ENCODE measurements at regions not wholly inside any gene's neighbourhood (a gene's known extent, or its start where the extent isn't known, plus 50 kb on each side); places are given as distances from the start of the nearest gene placed in this dataset.
"Not testable (repeated sequence)": the region's sequence is repeated elsewhere in the genome, so short reads cannot be mapped to it uniquely, and the experiment has no call there.

DNA sequence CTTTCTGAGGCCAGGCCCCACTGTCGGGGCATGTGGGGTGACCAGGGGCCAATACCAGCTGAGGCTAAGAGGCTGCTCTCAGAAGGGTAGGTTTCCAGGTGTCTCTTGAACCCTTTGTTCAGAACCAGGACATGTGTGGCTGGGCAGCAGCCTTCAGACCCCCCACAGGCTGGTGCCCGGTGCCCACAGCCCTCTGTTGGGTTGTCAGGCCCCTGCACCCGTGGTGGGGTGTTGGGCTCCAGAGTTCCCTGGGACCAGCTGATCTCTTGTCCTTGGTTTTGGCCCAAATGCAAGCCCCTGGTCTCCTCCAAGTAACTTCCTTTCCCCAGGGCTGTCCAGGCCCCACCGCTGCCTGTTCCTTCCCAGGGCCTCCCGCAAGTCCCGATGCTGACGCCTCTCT lies 226.0 kb downstream of the TMEM121 start:
- not testable (repeated sequence) for DNase-seq (ENCODE audit: low spot score)

DNA sequence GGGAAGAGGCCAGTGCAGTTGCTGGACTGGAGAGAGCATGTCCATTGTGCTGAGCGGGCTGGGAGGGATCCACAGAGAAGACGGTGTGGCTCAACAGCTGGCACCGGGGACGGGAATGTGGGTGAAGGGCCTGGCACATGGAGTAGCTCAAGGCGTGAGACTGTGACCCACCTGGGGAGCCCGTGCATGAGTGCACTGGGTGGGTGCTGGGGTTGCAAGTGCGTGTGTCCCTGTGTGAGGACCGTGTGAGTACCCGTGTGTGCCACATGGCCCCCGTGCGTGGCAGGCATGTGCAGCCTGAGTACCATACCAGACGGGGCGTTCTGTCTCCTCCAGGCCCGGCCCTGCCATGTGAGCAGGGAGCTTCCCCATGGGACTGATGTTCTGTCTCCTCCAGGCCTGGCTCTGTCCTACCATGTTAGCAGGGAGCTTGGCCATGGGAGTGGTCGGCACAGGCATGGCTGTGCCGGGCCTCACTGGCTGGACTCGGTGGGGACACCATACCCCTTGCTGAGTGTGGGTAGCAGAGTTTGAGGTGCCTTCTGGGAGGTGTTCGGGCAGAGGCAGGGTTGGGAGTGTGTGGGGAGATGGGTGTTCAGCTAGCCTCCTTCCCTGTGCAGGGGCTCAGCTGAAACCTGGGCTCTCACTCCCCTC lies 234.4 kb downstream of the TMEM121 start:
- no peak for DNase-seq (ENCODE audit: low spot score)

DNA sequence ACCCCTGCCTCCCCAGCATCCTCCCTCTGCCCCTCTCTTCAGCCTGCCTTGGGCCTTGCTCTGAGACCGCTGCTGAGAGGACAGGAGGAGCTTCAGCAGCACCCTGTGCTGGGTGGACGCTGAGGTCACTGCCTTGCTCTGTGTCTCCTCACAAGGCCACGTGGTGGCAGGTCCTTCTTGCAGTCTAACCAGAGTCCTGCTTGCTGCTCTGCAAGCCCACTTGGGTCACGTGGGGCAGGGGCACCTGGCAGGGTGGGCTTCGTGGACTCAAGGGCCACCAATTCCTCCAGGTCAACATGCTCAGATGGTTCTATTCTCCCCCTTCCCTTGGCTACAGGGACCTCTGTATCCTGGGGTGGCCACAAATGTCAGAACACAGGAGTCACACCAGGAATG lies 235.0 kb downstream of the TMEM121 start:
- DNase-seq (ENCODE audit: low spot score), result not testable (repeated sequence)

- no peak for DNase-seq (ENCODE audit: low spot score)
These were observed 235.5 kb downstream of the TMEM121 start for GRCh38 chr14:105761842-105762241.

- not testable (repeated sequence) for DNase-seq (ENCODE audit: low spot score)
These were observed 235.9 kb downstream of the TMEM121 start for GRCh38 chr14:105762262-105762661.

DNA sequence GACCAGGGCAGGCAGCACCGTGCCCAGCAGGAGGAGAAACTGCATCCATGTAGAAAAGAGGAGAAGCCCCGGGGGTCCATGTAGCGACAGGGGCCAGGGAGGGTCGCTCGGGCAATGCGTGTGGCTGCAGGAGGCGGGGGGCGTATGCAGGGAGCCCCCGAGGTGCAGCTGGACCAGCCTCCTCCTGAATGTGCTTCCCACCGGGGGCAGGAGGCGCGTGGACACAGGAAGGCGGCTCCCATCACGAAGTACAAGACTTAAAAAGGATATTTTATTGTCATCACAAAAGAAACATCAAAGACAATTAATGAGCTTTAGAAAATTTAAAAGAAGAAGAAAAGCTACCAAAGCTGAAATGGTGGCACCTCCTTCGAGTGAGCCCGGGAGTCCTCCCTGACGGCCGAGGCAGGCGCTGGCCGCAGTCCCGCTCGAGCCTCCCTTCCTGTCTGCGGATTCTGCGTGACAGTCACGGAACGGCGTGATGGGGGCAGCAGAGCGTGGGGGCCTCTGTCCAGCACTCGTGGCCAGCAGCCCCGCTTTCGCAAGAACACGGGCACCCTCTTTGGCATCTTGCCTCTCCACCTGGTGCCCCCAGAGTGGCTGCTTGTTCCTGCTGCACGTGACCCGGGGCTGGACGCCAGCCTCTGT lies 238.0 kb downstream of the TMEM121 start:
- not testable (repeated sequence) for DNase-seq (ENCODE audit: low spot score)

DNA sequence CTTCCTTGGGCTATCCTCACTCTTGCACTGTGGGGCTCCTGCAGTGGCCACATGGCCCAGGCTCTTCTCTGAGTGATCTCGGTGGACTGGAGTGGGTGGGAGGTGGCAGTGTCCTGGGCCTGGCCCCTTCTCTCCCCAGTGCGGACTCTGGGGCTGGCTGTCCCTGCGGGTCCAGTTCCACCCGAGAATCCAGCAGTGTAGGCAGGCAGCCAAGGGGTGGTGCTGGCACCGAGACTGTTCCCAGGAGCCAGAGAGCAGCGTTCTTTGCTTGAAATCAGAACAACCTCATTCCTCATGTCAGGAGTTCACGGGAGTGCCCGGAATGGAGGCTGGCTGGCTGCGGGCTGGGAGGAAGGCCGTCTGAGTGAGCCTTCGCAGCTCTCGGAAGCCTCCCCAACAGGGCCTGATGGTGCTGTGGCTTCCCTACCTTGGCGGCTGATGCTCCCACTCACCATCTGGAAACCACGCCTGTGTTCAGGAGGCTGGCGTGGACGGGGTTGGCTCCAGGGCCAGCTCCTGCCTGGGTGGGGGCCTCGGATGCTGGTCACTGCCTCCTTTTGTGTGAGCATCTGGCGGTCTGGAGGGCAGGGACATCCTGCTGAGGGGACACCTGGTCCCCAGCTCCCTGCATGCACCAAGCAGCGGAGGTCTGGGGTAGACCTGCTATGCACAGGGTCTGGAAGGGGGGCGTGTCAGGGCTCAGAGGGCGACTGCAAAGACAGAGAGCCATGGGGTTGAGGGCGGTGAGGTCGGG lies 238.9 kb downstream of the TMEM121 start:
- DNase-seq (ENCODE audit: low spot score), result not testable (repeated sequence)

DNA sequence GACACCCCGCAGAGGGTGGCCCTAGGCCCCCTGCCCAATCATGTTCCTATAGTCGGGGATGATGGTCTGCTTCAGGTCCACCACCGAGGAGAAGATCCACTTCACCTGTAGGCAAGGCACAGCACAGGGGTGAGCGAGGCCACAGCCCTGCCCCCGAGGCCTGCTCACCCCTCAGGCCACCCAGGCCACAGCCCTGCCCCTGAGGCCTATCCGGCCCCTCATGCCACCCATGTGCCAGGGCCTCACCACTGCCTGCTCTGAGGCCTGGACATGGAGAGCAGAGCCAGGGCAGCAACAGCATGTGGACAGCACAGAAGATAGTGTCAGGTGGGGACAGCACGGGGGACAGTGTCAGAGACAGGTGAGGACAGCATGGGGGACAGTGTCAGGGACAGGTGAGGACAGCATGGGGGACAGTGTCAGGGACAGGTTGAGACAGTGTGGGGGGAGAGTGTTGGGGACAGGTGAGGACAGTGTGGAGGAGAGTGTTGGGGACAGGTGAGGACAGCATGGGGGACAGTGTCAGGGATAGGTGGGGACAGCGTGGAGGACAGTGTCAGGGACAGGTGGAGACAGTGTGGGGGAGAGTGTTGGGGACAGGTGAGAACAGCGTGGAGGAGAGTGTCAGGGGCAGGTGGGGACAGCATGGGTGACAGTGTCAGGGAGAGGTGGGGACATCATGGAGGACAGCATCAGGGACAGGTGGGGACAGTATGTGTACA lies 239.7 kb downstream of the TMEM121 start:
- no peak for DNase-seq (ENCODE audit: low spot score)

DNA sequence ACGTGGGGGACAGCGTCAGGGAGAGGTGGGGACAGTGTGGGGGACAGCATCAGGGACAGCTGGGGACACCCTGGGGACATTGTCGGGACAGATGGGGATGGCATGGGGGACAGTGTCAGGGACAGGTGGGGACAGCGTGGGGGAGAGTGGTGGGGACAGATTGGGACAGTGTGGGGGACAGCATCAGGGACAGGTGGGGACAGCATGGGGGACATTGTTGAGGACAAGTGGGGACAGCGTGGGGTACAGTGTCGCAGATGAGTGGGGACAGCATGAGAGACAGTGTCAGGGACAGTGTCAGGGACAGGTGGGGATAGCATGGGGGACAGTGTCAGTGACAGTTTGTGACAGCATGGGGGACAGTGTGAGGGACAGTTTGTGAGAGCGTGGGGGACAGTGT lies 240.9 kb downstream of the TMEM121 start:
- no peak for DNase-seq (ENCODE audit: low spot score)

- DNase-seq (ENCODE audit: low spot score), result not testable (repeated sequence)
These were observed 241.7 kb downstream of the TMEM121 start for GRCh38 chr14:105768039-105768438.

DNA sequence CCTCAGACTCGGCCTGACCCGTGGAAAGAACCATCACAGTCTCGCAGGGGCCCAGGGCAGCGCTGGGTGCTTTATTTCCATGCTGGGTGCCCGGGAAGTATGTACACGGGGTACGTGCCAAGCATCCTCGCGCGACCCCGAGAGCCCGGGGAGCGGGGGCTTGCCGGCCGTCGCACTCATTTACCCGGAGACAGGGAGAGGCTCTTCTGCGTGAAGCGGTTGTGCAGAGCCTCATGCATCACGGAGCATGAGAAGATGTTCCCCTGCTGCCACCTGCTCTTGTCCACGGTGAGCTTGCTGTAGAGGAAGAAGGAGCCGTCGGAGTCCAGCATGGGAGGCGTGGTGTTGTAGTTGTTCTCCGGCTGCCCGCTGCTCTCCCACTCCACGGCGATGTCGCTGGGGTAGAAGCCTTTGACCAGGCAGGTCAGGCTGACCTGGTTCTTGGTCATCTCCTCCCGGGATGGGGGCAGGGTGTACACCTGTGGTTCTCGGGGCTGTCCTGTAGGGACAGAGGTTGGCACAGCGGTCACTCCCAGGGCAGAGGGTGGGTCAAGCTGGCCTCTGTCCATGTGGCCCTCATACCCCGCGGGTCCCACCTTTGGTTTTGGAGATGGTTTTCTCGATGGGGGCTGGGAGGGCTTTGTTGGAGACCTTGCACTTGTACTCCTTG lies 242.8 kb downstream of the TMEM121 start:
- not testable (repeated sequence) for DNase-seq (ENCODE audit: low spot score)

GRCh38 chr14:105770619-105771216 lies 244.3 kb downstream of the TMEM121 start:
- not testable (repeated sequence) for DNase-seq (ENCODE audit: low spot score)

GRCh38 chr14:105771261-105772226 lies 245.2 kb downstream of the TMEM121 start:
- DNase-seq (ENCODE audit: low spot score), result not testable (repeated sequence)

DNA sequence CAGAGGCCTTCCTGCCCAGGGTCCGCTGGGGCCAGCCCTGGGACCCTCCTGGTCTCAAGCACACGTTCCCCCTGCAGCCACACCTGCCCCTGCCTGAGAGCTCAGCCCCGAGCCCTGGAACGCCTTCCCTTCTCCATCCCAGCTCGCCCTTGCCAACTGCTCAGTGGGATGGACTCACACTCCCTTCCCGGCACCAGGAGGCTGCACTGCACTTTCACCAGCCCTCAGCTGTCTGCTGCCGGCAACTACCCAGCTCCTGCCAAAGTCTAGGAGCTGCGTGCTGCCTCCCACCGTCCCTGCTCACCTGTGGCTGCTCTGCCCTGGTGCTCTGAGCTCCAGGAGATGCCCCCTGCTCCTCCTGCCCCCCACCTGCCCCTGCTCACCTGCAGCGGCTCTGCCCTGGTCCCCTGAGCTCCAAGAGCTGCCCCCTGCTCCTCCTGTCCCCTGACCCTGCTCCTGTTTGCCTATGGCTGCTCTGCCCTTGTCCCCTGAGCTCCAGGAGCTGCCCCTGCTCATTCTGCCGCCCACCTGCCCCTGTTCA lies 246.4 kb downstream of the TMEM121 start:
- not testable (repeated sequence) for DNase-seq (ENCODE audit: low spot score)

DNA sequence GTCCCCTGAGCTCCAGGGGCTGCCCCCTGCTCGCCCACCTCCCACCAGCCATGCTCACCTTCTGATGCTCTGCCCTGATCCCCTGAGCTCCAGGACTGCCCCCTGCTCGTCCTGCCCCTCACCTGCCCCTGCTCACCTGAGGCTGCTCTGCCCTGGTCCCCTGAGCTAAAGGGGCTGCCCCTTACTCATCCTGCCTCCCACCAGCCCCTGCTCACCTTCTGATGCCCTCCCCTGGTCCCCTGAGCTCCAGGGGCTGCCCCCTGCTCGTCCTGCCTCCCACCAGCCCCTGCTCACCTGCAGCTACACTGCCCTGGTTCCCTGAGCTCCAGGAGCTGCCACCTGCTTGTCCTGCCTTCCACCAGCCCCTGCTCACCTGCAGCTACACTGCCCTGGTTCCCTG lies 247.2 kb downstream of the TMEM121 start:
- DNase-seq (ENCODE audit: low spot score), result no peak

DNA sequence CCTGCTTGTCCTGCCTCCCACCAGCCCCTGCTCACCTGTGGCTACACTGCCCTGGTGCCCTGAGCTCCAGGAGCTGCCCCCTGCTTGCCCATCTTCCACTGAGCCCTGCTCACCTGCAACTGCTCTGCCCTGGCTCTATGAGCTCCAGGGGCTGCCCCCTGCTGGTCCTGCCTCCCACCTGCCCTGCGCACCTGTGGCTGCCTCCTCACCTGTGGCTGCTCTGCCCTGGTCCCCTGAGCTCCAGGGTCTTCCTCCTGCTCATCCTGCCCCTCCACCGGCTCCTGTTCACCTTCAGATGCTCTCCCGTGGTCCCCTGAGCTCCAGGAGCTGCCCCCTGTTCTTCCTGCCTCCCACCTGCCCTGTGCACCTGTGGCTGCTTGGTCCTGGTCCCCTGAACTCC lies 247.6 kb downstream of the TMEM121 start:
- DNase-seq (ENCODE audit: low spot score), result no peak

- not testable (repeated sequence) for DNase-seq (ENCODE audit: low spot score)
These were observed 248.4 kb downstream of the TMEM121 start for GRCh38 chr14:105774585-105775348.

DNA sequence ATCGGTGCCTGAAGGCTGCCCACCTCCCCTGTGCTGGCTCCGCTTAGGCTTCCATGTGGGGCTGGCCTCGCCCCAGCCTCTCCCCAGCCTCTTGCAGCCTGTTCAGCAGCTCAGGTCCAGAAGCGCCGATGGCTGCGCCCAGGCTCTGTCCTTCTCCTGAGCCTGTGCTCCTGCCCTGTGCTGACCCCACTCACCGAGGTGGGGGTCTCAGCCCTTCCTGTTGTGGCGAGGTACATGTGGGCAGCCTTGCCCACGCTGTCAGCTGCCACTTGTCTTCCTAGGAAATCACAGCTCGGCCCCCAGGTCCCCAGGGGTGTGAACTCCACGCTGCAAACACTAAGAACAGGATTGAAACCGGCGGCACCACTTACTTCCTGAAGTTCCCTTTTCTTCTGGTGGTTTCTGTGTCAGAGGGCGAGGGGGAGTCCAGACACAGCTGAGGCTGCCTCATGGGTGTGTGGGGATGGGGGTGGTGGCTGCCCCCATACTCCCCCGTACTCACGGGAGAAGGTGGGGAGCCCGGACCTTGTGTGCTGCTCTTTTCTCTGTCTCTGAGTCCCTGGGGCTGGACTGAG lies 249.1 kb downstream of the TMEM121 start:
- DNase-seq (ENCODE audit: low spot score), result not testable (repeated sequence)

GRCh38 chr14:105776112-105776511 lies 249.7 kb downstream of the TMEM121 start:
- DNase-seq (ENCODE audit: low spot score), result not testable (repeated sequence)
